RPMI8226 (cell line): ENCODE measurements at regions not wholly inside any gene's neighbourhood (a gene's known extent, or its start where the extent isn't known, plus 50 kb on each side); places are given as distances from the start of the nearest gene placed in this dataset.
"Not testable (repeated sequence)": the region's sequence is repeated elsewhere in the genome, so short reads cannot be mapped to it uniquely, and the experiment has no call there.

ENCODE experiments used
- DNase-seq: peaks from one replicate; pipeline ENCODE4 v3.0.0-alpha.2; 2015

GRCh38 chr10:84944187-84944586 is 615.8 kb downstream of the CCSER2 start:
- DNase-seq = no peak

- DNase-seq = no peak
These were observed 617.4 kb downstream of the CCSER2 start for GRCh38 chr10:84945791-84946190.

- no peak for DNase-seq
These were observed 618.5 kb downstream of the CCSER2 start for GRCh38 chr10:84946904-84947303.

GRCh38 chr10:84948644-84949043 is 620.3 kb downstream of the CCSER2 start:
- DNase-seq = no peak

GRCh38 chr10:84951616-84952015 is 623.2 kb downstream of the CCSER2 start:
- no peak for DNase-seq

GRCh38 chr10:84957427-84957826 is 629.0 kb downstream of the CCSER2 start:
- no peak for DNase-seq

GRCh38 chr10:84965468-84965867 is 637.1 kb downstream of the CCSER2 start:
- DNase-seq = no peak

- no peak for DNase-seq
These were observed 638.5 kb downstream of the CCSER2 start for GRCh38 chr10:84966708-84967441.

GRCh38 chr10:84969297-84969696 is 640.9 kb downstream of the CCSER2 start:
- not testable (repeated sequence) for DNase-seq

GRCh38 chr10:84987039-84987438 is 658.6 kb downstream of the CCSER2 start:
- DNase-seq = no peak

GRCh38 chr10:84988011-84988410 is 659.6 kb downstream of the CCSER2 start:
- DNase-seq = no peak

GRCh38 chr10:84990713-84991112 is 662.3 kb downstream of the CCSER2 start:
- no peak for DNase-seq

GRCh38 chr10:84991301-84991700 is 662.9 kb downstream of the CCSER2 start:
- no peak for DNase-seq

GRCh38 chr10:84993251-84994035 is 665.1 kb downstream of the CCSER2 start:
- DNase-seq = peak; percentile 2

- no peak for DNase-seq
These were observed 666.3 kb downstream of the CCSER2 start for GRCh38 chr10:84994722-84995121.

- no peak for DNase-seq
These were observed 668.2 kb downstream of the CCSER2 start for GRCh38 chr10:84996580-84996979.

GRCh38 chr10:84997870-84998269 is 669.5 kb downstream of the CCSER2 start:
- no peak for DNase-seq

- no peak for DNase-seq
These were observed 671.5 kb downstream of the CCSER2 start for GRCh38 chr10:84999929-85000328.

- DNase-seq = no peak
These were observed 674.7 kb downstream of the CCSER2 start for GRCh38 chr10:85003083-85003482.

GRCh38 chr10:85008488-85009184 is 680.2 kb downstream of the CCSER2 start:
- no peak for DNase-seq

GRCh38 chr10:85012305-85012704 is 683.9 kb downstream of the CCSER2 start:
- DNase-seq = no peak

GRCh38 chr10:85026878-85027467 is 698.6 kb downstream of the CCSER2 start:
- no peak for DNase-seq

- no peak for DNase-seq
These were observed 704.6 kb downstream of the CCSER2 start for GRCh38 chr10:85032981-85033380.
